ENCODE measurements at regions not wholly inside any gene's neighbourhood (a gene's known extent, or its start where the extent isn't known, plus 50 kb on each side); places are given as distances from the start of the nearest gene placed in this dataset.

DNA sequence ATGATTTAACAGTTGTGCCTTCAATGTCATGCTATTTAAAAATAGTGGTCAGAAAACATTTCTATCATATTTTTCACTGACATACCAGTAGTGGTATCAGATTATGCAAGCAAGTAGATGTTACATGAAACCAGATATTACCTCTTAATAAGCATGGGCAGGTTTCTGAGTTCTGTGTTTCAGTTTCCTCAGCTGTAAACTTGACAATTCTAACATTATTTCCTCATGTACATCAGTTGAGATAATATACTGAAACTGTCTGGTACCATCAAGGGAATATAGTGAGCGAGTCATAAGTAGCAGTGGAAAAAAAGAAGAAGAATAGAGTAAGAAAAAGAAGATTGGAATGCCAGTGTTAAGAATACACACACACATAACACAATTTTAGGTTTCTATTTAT, 477.9 kb upstream of the MANEA start:
- H3K36me3 ChIP-seq (ENCODE audit: control insufficient read depth, insufficient read depth, low read length) = no peaks in the 10 kb centered on the region
- no peaks in the 10 kb centered on the region for H3K27me3 ChIP-seq (ENCODE audit: control insufficient read depth, insufficient read depth, low read length)
- H3K4me3 ChIP-seq (ENCODE audit: low read depth, low read length) = no peak overlapping the region
- no peaks in the 10 kb centered on the region; the same call in 1 of the 2 replicates for H3K4me1 ChIP-seq (ENCODE audit: control insufficient read depth, insufficient read depth, low read length)
- H3K9me3 ChIP-seq (ENCODE audit: control insufficient read depth, insufficient read depth, low read depth, low read length) = no peaks in the 10 kb centered on the region
- no peak overlapping the region for H3K27ac ChIP-seq (ENCODE audit: low read depth, low read length)
- H3K9ac ChIP-seq (ENCODE audit: low read length) = no peak overlapping the region

DNA sequence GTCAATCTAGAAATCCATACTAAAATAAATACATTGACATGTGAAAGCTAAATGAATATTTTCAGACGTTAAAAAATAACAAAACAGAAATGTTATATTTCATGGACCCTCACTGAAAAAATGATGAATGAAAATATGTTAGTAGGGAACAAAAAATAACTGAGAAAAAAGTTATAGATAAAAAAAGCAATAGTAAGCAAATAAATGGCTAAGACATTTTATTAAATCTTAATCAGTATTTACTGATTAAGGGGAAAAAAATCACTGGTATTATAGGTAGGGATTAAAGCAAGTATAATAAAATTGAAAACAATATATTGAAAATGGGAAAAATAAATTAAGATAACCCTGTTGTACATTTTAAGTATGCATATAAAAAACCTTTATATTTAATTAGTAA, 468.1 kb upstream of the MANEA start:
- Histone ChIP-seq H3K4me3 (ENCODE audit: low read depth, low read length) (no peak overlapping the region), H3K9me3 (ENCODE audit: control insufficient read depth, insufficient read depth, low read depth, low read length) (no peaks in the 10 kb centered on the region), H3K36me3 (ENCODE audit: control insufficient read depth, insufficient read depth, low read length) (no peaks in the 10 kb centered on the region), H3K9ac (ENCODE audit: low read length) (no peak overlapping the region), H3K27ac (ENCODE audit: low read depth, low read length) (no peak overlapping the region), H3K27me3 (ENCODE audit: control insufficient read depth, insufficient read depth, low read length) (no peaks in the 10 kb centered on the region), H3K4me1 (ENCODE audit: control insufficient read depth, insufficient read depth, low read length) (no peaks in the 10 kb centered on the region)

DNA sequence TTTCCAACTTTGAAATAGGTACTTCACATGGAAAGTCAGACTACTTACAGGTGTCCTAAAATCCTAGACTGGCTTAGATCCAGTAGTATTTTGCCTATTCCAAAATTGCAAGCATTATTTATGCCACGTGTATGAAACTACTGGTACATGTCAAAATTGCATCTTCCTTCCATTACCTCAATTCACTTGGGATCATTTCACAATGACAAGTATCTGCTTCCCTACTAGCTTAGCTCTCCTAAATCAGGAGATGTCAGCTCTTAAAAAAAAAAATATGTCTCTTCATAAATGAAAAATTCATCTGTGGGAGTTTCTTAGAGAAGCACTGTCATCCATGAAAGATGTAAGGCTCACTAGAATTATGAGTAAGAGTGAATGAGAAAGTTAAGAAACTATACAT, 466.6 kb upstream of the MANEA start:
- H3K27me3 ChIP-seq (ENCODE audit: control insufficient read depth, insufficient read depth, low read length) = no peaks in the 10 kb centered on the region
- H3K27ac ChIP-seq (ENCODE audit: low read depth, low read length) = no peak overlapping the region
- no peaks in the 10 kb centered on the region for H3K4me1 ChIP-seq (ENCODE audit: control insufficient read depth, insufficient read depth, low read length)
- H3K4me3 ChIP-seq (ENCODE audit: low read depth, low read length) = no peak overlapping the region
- H3K9ac ChIP-seq (ENCODE audit: low read length) = no peak overlapping the region
- no peaks in the 10 kb centered on the region for H3K9me3 ChIP-seq (ENCODE audit: control insufficient read depth, insufficient read depth, low read depth, low read length)
- H3K36me3 ChIP-seq (ENCODE audit: control insufficient read depth, insufficient read depth, low read length) = no peaks in the 10 kb centered on the region

DNA sequence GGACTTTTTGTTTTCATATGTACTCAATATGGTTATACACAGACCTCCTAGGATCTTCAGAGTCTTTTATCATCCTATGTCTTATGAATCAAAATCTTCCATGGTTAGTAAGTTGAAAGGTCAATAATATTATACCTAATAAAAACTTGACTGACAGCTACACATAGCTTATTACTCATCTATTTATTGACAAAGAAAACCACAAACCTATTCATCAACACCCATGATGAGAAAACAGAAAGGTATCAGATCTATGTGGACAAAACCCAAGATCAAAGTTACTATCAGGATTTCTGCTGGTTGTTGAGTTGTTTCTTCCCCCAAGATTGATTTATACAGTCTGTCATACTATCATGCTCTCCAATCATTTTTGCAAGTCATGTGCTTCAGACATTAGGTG, 460.1 kb upstream of the MANEA start:
- Histone ChIP-seq H3K36me3 (ENCODE audit: control insufficient read depth, insufficient read depth, low read length) (no peaks in the 10 kb centered on the region), H3K9ac (ENCODE audit: low read length) (no peak overlapping the region), H3K4me3 (ENCODE audit: low read depth, low read length) (no peak overlapping the region), H3K4me1 (ENCODE audit: control insufficient read depth, insufficient read depth, low read length) (no peaks in the 10 kb centered on the region), H3K9me3 (ENCODE audit: control insufficient read depth, insufficient read depth, low read depth, low read length) (no peaks in the 10 kb centered on the region), H3K27ac (ENCODE audit: low read depth, low read length) (no peak overlapping the region), H3K27me3 (ENCODE audit: control insufficient read depth, insufficient read depth, low read length) (no peaks in the 10 kb centered on the region)

DNA sequence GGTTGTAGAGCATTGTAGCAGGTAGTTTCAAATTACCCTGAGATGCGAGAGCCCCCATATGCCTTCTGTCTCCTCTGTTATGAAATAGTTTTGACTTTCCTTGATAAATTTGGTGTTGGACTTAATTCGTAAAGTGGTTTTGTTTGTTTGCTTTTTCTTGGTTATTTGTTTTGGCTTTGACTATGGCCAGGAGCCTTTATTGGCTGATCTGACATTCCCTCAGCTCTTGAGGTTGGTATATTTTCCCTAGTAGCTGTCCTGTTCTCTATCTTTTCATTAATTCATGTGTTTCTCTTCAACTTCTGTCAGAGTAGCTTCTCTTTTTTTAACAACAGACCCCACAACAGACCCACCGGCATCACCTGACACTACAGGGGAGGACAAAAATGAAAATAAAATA, 457.4 kb upstream of the MANEA start:
- Histone ChIP-seq H3K27ac (ENCODE audit: low read depth, low read length) (no peak overlapping the region), H3K36me3 (ENCODE audit: control insufficient read depth, insufficient read depth, low read length) (no peaks in the 10 kb centered on the region), H3K9me3 (ENCODE audit: control insufficient read depth, insufficient read depth, low read depth, low read length) (no peaks in the 10 kb centered on the region), H3K4me1 (ENCODE audit: control insufficient read depth, insufficient read depth, low read length) (no peaks in the 10 kb centered on the region), H3K4me3 (ENCODE audit: low read depth, low read length) (no peak overlapping the region), H3K9ac (ENCODE audit: low read length) (no peak overlapping the region), H3K27me3 (ENCODE audit: control insufficient read depth, insufficient read depth, low read length) (no peaks in the 10 kb centered on the region)

DNA sequence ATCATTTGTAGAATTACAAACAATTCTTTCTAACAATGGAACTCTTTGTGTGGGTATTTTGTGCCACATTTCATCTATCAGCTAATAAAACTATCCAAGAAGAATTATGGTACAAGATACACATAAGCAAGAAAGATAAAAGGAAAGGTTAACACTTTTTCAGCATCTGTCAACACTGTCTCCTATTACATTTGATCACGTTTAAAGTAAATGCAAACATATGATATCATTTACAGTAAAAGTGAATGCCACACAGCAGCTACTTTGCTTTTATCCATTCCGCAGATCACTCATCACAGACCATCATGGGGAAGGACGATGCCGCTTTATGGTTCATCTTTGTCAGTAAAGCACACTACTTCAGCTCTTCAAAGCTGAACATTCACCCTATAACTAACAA, 456.4 kb upstream of the MANEA start:
- H3K27me3 ChIP-seq (ENCODE audit: control insufficient read depth, insufficient read depth, low read length) = no peaks in the 10 kb centered on the region
- H3K4me1 ChIP-seq (ENCODE audit: control insufficient read depth, insufficient read depth, low read length) = no peaks in the 10 kb centered on the region
- no peaks in the 10 kb centered on the region for H3K36me3 ChIP-seq (ENCODE audit: control insufficient read depth, insufficient read depth, low read length)
- H3K9me3 ChIP-seq (ENCODE audit: control insufficient read depth, insufficient read depth, low read depth, low read length) = no peaks in the 10 kb centered on the region
- H3K27ac ChIP-seq (ENCODE audit: low read depth, low read length) = no peak overlapping the region
- no peak overlapping the region for H3K9ac ChIP-seq (ENCODE audit: low read length)
- H3K4me3 ChIP-seq (ENCODE audit: low read depth, low read length) = no peak overlapping the region

DNA sequence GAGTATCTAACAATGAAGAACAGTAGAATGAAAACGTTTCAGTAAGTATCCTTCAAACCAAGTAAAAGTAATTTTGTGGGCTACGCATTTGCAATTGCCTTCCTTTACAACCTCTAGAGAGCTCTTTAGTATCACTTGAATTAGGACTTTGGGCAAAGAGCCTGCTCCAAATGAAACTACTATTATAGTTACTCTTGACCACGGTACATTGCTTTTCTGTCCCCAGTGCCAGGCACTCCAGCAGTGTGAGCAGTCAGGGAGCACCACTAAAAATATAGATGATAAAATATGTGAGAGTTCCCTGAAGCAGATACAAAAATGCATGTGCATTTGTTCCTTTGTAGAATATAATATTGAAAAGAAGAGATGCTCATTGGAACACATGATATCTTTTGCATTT, 450.1 kb upstream of the MANEA start:
- H3K36me3 ChIP-seq (ENCODE audit: control insufficient read depth, insufficient read depth, low read length) = no peaks in the 10 kb centered on the region
- H3K27me3 ChIP-seq (ENCODE audit: control insufficient read depth, insufficient read depth, low read length) = no peaks in the 10 kb centered on the region
- no peaks in the 10 kb centered on the region for H3K4me1 ChIP-seq (ENCODE audit: control insufficient read depth, insufficient read depth, low read length)
- no peak overlapping the region for H3K4me3 ChIP-seq (ENCODE audit: low read depth, low read length)
- H3K27ac ChIP-seq (ENCODE audit: low read depth, low read length) = no peak overlapping the region
- no peak overlapping the region for H3K9ac ChIP-seq (ENCODE audit: low read length)
- no peaks in the 10 kb centered on the region for H3K9me3 ChIP-seq (ENCODE audit: control insufficient read depth, insufficient read depth, low read depth, low read length)

DNA sequence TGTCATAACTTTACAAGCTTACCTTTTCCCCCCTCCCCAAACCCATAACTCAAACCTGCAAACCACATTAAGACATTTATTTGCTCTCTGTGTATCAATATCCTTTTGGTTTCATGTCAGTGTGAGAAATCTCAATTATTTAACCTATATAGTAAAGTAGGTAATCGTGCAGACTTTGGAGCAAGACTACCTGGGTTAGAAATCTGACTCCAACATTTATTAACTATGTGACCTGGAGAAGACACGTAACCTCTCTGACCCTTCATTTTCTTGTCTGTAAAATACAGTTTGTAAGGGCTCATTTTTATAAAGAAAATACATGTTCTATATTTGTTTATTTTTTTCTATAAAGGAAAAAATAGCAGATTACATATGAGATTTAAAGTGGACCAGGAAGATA, 448.9 kb upstream of the MANEA start:
- Histone ChIP-seq H3K4me1 (ENCODE audit: control insufficient read depth, insufficient read depth, low read length) (no peaks in the 10 kb centered on the region), H3K36me3 (ENCODE audit: control insufficient read depth, insufficient read depth, low read length) (no peaks in the 10 kb centered on the region), H3K27ac (ENCODE audit: low read depth, low read length) (no peak overlapping the region), H3K27me3 (ENCODE audit: control insufficient read depth, insufficient read depth, low read length) (no peaks in the 10 kb centered on the region), H3K4me3 (ENCODE audit: low read depth, low read length) (no peak overlapping the region), H3K9me3 (ENCODE audit: control insufficient read depth, insufficient read depth, low read depth, low read length) (no peaks in the 10 kb centered on the region), H3K9ac (ENCODE audit: low read length) (no peak overlapping the region)

DNA sequence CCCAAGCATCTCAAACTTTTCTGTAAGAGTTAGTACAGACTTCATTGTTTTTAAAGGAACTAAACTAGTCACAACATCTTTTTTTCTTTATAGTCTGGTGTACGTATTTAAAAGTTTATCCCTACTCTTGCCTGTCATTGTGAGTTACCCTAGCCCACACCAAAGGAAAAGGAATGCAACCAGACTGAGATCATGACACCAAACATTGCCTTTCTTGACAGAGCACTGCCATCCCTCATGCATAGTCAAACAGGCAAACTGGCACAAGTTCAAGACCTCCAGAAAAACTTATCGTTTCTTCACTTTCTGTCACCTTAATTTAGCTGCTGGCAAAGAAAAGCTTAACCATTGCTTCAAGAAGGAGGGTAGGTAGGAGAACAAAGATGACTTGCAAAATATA, 448.4 kb upstream of the MANEA start:
- Histone ChIP-seq H3K9ac (ENCODE audit: low read length) (no peak overlapping the region), H3K4me1 (ENCODE audit: control insufficient read depth, insufficient read depth, low read length) (no peaks in the 10 kb centered on the region), H3K4me3 (ENCODE audit: low read depth, low read length) (no peak overlapping the region), H3K9me3 (ENCODE audit: control insufficient read depth, insufficient read depth, low read depth, low read length) (no peaks in the 10 kb centered on the region), H3K27me3 (ENCODE audit: control insufficient read depth, insufficient read depth, low read length) (no peaks in the 10 kb centered on the region), H3K27ac (ENCODE audit: low read depth, low read length) (no peak overlapping the region), H3K36me3 (ENCODE audit: control insufficient read depth, insufficient read depth, low read length) (no peaks in the 10 kb centered on the region)

DNA sequence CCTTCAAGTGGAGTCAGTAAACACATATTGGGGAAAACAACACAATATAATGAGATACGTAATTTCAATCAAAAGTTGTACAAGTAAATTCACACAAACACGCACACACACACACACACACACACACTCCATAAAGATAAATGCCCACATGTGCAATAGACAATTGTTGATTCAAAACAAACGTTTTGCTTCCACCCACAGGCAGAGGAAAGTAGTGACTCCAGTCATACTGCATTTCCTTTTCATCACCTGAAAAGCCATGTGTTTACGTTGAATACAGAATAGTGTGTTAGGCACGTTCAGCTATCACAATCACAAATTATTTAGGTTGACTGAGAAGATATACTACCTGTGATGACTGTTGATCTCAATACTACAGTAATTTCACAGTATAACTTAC, 443.8 kb upstream of the MANEA start:
- no peaks in the 10 kb centered on the region for H3K27me3 ChIP-seq (ENCODE audit: control insufficient read depth, insufficient read depth, low read length)
- no peaks in the 10 kb centered on the region for H3K9me3 ChIP-seq (ENCODE audit: control insufficient read depth, insufficient read depth, low read depth, low read length)
- no peak overlapping the region for H3K4me3 ChIP-seq (ENCODE audit: low read depth, low read length)
- H3K9ac ChIP-seq (ENCODE audit: low read length) = no peak overlapping the region
- H3K27ac ChIP-seq (ENCODE audit: low read depth, low read length) = no peak overlapping the region
- H3K36me3 ChIP-seq (ENCODE audit: control insufficient read depth, insufficient read depth, low read length) = no peaks in the 10 kb centered on the region
- no peaks in the 10 kb centered on the region for H3K4me1 ChIP-seq (ENCODE audit: control insufficient read depth, insufficient read depth, low read length)

DNA sequence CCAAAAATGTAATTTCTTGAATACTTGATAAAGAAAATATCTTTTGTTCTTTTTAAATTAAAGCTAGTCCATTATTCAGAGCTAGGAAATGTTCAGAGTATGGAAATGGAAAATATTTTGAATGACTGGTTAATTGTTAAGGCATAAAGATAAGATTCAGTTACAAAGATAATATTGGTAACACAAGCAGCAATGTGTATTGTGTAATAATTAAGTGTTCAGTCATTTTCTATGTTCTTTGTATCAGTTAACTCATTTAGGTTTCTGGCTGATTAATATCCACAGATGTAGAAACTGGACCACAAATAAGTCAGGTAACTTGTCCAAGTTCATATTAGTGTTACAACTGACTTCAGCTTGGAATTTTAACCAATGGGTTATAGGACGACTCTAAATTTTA, 442.2 kb upstream of the MANEA start:
- Histone ChIP-seq H3K36me3 (ENCODE audit: control insufficient read depth, insufficient read depth, low read length) (no peaks in the 10 kb centered on the region), H3K27me3 (ENCODE audit: control insufficient read depth, insufficient read depth, low read length) (no peaks in the 10 kb centered on the region), H3K9ac (ENCODE audit: low read length) (no peak overlapping the region), H3K4me3 (ENCODE audit: low read depth, low read length) (no peak overlapping the region), H3K9me3 (ENCODE audit: control insufficient read depth, insufficient read depth, low read depth, low read length) (no peaks in the 10 kb centered on the region), H3K27ac (ENCODE audit: low read depth, low read length) (no peak overlapping the region), H3K4me1 (ENCODE audit: control insufficient read depth, insufficient read depth, low read length) (no peaks in the 10 kb centered on the region)

DNA sequence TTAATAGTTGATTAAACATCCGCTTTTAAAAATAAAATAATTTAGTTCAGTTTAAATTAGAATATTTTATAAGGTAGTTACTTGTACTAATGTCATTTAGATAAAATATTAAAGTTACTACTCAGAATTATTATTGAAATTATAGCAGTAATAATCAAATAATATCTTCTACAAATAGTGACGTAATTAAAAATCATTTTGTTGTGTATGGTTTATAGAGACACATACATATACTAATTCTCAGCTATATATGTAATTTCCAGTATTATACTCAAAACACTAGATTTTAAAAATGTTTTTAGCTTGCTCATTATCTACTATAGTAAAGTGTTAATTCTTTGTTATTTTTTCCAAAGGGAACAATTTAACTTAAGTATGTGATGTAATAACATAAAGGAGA, 435.2 kb upstream of the MANEA start:
- H3K27me3 ChIP-seq (ENCODE audit: control insufficient read depth, insufficient read depth, low read length) = no peaks in the 10 kb centered on the region
- H3K27ac ChIP-seq (ENCODE audit: low read depth, low read length) = no peak overlapping the region
- no peaks in the 10 kb centered on the region for H3K36me3 ChIP-seq (ENCODE audit: control insufficient read depth, insufficient read depth, low read length)
- no peak overlapping the region for H3K4me3 ChIP-seq (ENCODE audit: low read depth, low read length)
- H3K9ac ChIP-seq (ENCODE audit: low read length) = no peak overlapping the region
- 0 out of 2 replicates have a peak, but pooled peaks cover 2% of the 10 kb centered on the region for H3K4me1 ChIP-seq (ENCODE audit: control insufficient read depth, insufficient read depth, low read length)
- H3K9me3 ChIP-seq (ENCODE audit: control insufficient read depth, insufficient read depth, low read depth, low read length) = no peaks in the 10 kb centered on the region
